Tibial artery (tissue), 4 donors: ENCODE measurements at regions not wholly inside any gene's neighbourhood (a gene's known extent, or its start where the extent isn't known, plus 50 kb on each side); places are given as distances from the start of the nearest gene placed in this dataset.

ENCODE experiments used
- DNase-seq, 2 donors: peaks; one replicate each; pipeline ENCODE4 v3.0.0-alpha.2; 2019
- H3K27ac ChIP-seq, 2 donors: fragments of 200-600 bp; sonication (generic) in 1 of 2; 1 replicate in 1 of 2; 2 replicates in 1 of 2; pipeline ENCODE4 v1.5.1; 2018 to 2019; ENCODE audit warnings: mild to moderate bottlenecking in 1 of 2
- H3K27me3 ChIP-seq, 2 donors: fragments of 200-600 bp; sonication (generic) in 1 of 2; one replicate each; pipeline versions ENCODE4 v1.5.1 to v1.6.0; 2016 to 2019
- H3K36me3 ChIP-seq, 3 donors: fragments of 200-600 bp; sonication (generic) in 2 of 3; one replicate each; pipeline ENCODE4 v1.5.1; 2016 to 2019; ENCODE audit warnings: mild to moderate bottlenecking in 2 of 3
- H3K4me1 ChIP-seq, 4 donors: fragments of 200-600 bp; sonication (generic) in 2 of 4; 1 replicate in 3 of 4; 2 replicates in 1 of 4; pipeline ENCODE4 v1.5.1; 2016 to 2019
- H3K4me3 ChIP-seq, 2 donors: fragments of 200-600 bp; sonication (generic) in 1 of 2; 1 replicate in 1 of 2; 2 replicates in 1 of 2; pipeline ENCODE4 v1.5.1; 2018 to 2019; ENCODE audit warnings: mild to moderate bottlenecking in 2 of 2
- H3K9me3 ChIP-seq, 3 donors: fragments of 200-600 bp; sonication (generic) in 1 of 3; one replicate each; pipeline ENCODE4 v1.5.1; 2016 to 2019
- CTCF ChIP-seq, 2 experiments: fragments of 200-600 bp in 1 of 2; fragments of 450-650 bp in 1 of 2; IDR thresholded peaks; one replicate each; pipeline ENCODE4 v1.5.1; 2017 to 2019; ENCODE audit warnings: antibody characterized with exemption in 2 of 2, mild to moderate bottlenecking in 1 of 2, moderate library complexity in 1 of 2
- intact Hi-C: fragments of 100-400 bp; cut with DNase I; formaldehyde crosslinking; loops from one replicate; pipeline ENCODE4 v1.15.0; 2023; ENCODE audit warnings: low total_unique reads

- Histone ChIP-seq H3K4me3 (no peak overlapping the region), H3K9me3 (no peaks in the 10 kb centered on the region), H3K27me3 (no peaks in the 10 kb centered on the region), H3K36me3 (no peaks in the 10 kb centered on the region), H3K4me1 (peaks cover 0 to 47% (median 9%) of the 10 kb centered on the region in 4 donors), H3K27ac (peak overlapping the region in 1 of 2 donors; percentile 53)
- intact Hi-C loops, result loop anchor here (5.0 kb wide), 1 partner anchor 102 kb away; no protein-coding TSS in a partner anchor
- DNase-seq, result no peak
- TF ChIP-seq CTCF (IDR thresholded peaks at IDR 0.05), result no peak
Measured at GRCh38 chr11:92329646-92330045, 105.0 kb downstream of the FAT3 start.

GRCh38 chr11:92330114-92330513, 105.5 kb downstream of the FAT3 start:
- no peak for DNase-seq
- Histone ChIP-seq H3K27me3 (no peaks in the 10 kb centered on the region), H3K4me3 (no peak overlapping the region), H3K36me3 (no peaks in the 10 kb centered on the region), H3K27ac (peak overlapping the region in 1 of 2 donors; percentile 53), H3K4me1 (peaks cover 0 to 47% (median 9%) of the 10 kb centered on the region in 4 donors), H3K9me3 (no peaks in the 10 kb centered on the region)
- TF ChIP-seq CTCF (IDR thresholded peaks at IDR 0.05), result no peak
- intact Hi-C loops, result no loop called here

- peaks cover 0 to 47% (median 9%) of the 10 kb centered on the region in 4 donors for H3K4me1 ChIP-seq
- no peaks in the 10 kb centered on the region for H3K36me3 ChIP-seq
- no peaks in the 10 kb centered on the region for H3K27me3 ChIP-seq
- peak overlapping the region in 1 of 2 donors; percentile 42 for H3K27ac ChIP-seq
- H3K9me3 ChIP-seq, result no peaks in the 10 kb centered on the region
- H3K4me3 ChIP-seq, result no peak overlapping the region
- TF ChIP-seq CTCF (IDR thresholded peaks at IDR 0.05), result no peak
- intact Hi-C loops, result no loop called here
- DNase-seq, result no peak
Measured at GRCh38 chr11:92332986-92333385, 108.4 kb downstream of the FAT3 start.

GRCh38 chr11:92340839-92341238, 116.2 kb downstream of the FAT3 start:
- intact Hi-C loops, result no loop called here
- DNase-seq, result no peak
- Histone ChIP-seq H3K4me3 (no peak overlapping the region), H3K4me1 (peaks cover 0 to 11% (median 0%) of the 10 kb centered on the region in 4 donors), H3K9me3 (no peaks in the 10 kb centered on the region), H3K27ac (no peak overlapping the region), H3K27me3 (no peaks in the 10 kb centered on the region), H3K36me3 (no peaks in the 10 kb centered on the region)
- no peak for TF ChIP-seq CTCF (IDR thresholded peaks at IDR 0.05)

- H3K4me3 ChIP-seq, result no peak overlapping the region
- TF ChIP-seq CTCF (IDR thresholded peaks at IDR 0.05), result no peak
- intact Hi-C loops, result no loop called here
- H3K27ac ChIP-seq, result no peak overlapping the region
- DNase-seq, result no peak
- no peaks in the 10 kb centered on the region for H3K27me3 ChIP-seq
- H3K36me3 ChIP-seq, result no peaks in the 10 kb centered on the region
- no peaks in the 10 kb centered on the region for H3K9me3 ChIP-seq
- H3K4me1 ChIP-seq, result peaks cover 0 to 11% (median 0%) of the 10 kb centered on the region in 4 donors
Measured at GRCh38 chr11:92342034-92342720, 117.6 kb downstream of the FAT3 start.
